Activated CD4-positive, alpha-beta T cell treated with anti-CD3 and anti-CD28 coated beads, Interleukin-2, amount 50 U/mL, for 4 hours (primary cell): ENCODE measurements at regions not wholly inside any gene's neighbourhood (a gene's known extent, or its start where the extent isn't known, plus 50 kb on each side); places are given as distances from the start of the nearest gene placed in this dataset.
"Not testable (repeated sequence)": the region's sequence is repeated elsewhere in the genome, so short reads cannot be mapped to it uniquely, and the experiment has no call there.

Experiments
- DNase-seq, 2 experiments: peaks; one replicate each; pipeline ENCODE4 v3.0.0-alpha.2; 2020

DNA sequence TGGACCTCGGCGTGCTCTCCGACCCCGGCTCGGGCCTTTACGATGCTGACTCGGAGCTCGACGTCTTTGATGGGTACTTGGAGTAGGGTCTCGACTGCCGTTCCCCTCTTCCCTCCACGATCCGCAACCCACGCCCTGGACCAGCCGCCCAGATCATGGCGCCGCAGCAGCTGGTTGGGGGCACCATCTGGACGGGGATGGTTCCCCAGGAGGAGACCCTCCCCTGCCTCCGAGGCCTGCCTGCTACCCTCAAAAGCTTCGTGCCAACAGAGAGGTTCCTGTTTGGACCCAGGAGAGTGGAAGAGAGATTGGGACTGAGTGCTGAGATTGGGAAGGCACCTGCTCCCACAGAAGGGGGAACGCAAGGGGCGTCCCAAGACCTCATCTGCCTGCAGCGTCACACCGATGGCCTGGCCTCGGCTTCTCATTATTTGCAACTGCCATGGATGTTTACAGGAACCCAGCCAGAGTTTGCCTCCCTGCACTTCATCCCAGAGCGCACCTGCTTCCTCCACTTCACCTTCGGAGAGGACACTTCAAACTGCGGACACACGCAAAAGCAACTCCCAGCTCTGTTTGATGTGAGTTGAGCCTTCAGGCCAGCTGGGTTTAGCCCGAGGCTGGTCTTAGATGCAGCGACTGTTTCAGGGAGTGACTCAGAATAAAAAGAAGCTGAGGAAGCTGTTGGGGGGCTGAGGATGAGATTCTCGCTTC lies 58.9 kb downstream of the GOLGA6L7 start:
- peak; percentile 11 to 22 for DNase-seq

DNA sequence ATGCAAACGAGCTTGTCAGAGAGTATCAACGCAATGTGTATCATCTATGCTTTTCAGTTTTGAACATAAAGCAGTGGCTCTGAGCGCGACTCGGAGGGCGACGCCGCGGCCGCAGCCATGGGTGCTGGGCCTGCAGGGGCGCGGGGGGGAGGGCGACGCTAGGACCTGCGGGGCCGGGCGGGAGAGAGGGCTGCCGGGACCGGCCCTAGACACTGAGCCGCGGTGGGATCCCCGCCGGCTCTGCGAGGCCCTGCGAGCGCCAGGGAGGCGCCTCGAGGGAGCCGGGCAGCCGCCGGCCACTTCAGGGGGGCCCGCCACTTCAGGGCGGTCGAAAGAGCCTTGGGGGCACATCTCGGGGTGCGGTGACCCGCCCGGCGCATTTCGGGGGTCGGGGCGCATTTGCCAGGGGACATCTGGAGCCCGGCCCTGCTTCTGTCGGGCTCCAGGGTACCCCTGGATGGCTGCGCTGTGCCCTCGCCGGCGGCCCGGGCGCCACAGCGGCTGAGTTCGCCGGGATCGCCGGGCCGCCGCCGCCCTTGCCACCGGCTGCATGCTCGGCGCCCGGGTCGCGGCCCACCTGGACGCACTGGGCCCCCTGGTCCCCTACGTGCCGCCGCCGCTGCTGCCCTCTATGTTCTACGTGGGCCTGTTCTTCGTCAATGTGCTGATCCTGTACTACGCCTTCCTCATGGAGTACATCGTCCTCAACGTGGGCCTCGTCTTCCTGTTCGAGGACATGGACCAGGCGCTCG lies 59.6 kb downstream of the GOLGA6L7 start:
- not testable (repeated sequence) for DNase-seq

DNA sequence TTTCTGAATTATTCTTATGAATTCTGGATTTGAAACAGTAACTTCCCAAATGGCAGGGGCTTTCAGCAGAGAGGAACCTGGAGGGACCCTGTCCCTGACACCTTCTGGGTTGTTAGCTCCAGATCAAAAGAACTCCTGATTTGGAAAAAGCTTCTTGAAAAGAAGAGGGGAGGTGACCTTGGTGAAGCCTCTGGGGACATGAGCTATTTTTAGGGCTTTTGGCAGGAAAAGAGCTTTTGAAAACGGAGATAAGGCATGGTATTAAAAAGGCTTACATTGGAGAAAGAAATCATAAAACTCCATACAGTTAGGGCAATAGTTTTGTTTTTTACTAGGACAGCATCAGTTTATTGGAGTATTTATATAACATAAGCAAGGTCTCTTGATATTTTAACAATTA lies 60.3 kb downstream of the GOLGA6L7 start:
- DNase-seq = not testable (repeated sequence)

DNA sequence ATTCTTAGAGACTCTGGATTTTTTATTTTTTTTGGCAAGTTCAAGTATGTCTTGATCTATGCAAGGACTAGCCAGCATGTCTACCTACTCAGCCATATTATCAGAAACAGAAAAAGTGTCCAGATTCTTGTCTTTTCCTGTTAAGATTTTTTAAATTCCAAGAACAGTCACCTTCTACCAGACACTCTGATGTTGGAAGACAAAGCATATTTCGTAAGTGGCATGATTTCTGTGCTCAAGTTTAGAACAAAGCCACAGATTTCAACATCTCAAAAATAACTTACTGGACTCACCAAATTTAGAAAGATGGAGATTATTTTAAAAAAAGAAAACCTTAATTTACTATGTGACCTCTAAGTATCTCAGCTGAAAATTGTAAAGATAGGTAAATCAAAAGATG lies 61.9 kb downstream of the GOLGA6L7 start:
- DNase-seq = no peak

DNA sequence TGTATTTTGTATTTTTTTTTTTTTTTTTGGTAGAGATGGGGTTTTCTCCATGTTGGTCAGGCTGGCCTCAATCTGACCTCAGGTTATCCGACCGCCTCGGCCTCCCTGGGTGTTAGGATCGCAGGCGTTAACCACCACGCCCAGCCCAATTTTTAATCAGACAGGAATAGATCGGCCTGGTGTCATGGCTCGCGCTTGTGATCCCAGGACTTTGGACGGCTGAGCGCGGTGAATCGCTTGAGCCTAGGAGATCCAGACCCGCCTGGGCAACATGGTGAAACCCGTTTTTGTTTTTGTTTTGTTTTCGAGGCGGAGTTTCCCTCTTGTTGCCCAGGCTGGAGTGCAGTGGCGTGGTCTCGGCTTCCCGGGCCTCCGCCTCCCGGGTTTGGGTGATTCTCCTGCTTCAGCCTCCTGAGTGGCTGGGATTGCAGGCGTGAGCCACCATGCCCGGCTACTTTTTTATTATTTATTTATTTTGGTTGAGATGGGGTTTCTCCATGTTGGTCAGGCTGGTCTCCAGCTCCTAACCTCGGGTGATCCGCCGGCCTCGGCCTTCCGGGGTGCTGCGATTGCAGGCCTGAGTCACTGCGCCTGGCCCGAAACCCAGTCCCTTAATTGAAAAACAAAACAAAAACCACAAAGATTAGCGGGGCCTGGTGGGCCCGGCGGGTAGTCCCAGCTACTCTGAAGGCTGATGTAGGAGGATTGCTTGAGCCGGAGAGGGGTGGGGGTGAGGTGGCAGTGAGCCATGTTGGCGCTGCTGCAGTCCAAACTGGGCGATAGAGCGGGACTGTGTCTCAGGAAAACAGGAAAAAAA lies 63.9 kb downstream of the GOLGA6L7 start:
- DNase-seq = not testable (repeated sequence)

DNA sequence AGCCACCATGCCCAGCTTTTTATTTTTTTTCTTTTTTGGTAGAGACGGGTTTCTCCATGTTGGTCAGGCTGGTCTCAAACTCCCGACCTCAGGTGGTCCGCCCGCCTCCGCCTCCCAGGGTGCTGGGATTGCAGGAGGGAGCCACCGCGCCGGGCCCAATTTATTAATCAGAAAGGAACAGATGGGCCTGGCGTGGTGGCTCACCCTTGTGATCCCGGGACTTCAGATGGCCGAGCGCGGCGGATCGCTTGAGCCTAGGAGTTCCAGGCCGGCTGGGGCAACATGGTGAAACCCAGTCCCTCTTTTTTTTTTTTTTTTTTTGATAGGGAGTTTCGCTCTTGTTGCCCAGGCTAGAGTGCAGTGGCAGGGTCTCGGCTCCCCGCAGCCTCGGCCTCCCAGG lies 64.6 kb downstream of the GOLGA6L7 start:
- no peak for DNase-seq

DNA sequence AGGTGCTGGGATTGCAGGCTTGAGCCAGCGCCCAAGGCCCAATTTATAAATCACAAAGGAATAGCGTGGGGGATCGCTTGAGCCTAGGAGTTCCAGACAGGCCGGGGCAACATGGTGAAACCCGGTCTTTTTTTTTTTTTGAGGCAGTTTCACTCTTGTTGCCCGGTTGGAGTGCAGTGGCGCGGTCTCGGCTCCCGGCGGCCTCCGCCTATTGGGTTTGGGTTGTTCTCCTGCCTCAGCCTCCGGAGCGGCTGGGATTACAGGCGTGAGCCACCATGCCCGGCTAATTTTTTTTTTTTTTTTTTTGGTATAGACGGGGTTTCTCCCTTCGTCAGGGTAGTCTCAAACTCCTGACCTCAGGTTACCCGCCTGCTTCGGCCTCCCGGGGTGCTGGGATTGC lies 65.0 kb downstream of the GOLGA6L7 start:
- DNase-seq = no peak

DNA sequence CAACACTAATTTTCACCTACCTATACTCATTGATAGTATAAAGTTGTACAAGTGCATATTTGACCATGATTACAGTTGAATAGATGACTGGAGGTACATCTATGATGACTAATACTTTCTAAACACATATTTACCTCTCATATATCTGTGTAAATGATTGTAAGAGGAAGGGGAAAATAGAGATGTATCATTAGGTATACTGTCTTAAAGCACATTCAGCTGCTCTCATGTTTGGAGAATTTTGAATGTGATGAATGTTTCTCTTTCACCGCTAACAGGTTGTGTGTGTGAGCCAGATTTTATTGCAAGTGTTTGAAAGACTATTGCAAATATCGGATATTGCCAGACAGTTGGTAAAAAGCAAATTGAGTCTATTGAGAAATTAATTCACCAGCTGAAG lies 66.2 kb upstream of the GOLGA8M start:
- not testable (repeated sequence) for DNase-seq

DNA sequence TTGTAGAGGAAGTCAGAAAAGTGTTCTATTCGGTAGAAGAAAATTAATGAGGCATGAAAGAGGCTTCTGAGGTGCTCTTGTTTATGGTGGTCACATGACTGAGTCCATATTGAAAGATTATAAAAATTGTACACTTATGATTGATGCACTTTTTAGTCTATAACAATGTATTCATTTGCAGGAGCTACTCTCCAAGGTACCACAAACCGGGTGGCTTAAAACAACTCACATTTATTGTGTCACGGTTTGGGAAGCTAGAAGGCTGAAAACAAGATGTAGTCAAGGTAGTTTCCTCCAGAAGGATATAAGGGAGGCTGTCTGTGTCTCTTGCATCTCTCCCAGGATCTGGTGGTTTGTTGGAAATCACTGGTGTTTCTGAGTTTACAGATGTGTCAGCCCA lies 60.6 kb upstream of the GOLGA8M start:
- not testable (repeated sequence) for DNase-seq
